Neural cell (in vitro differentiated cells): ENCODE measurements at regions not wholly inside any gene's neighbourhood (a gene's known extent, or its start where the extent isn't known, plus 50 kb on each side); places are given as distances from the start of the nearest gene placed in this dataset.

Experiments used
- H2AFZ ChIP-seq: fragments of 200-600, 300-800 bp; sonication (generic), shearing (Covaris generic); 2 replicates; pipeline ENCODE4 v1.6.0; 2014; ENCODE audit warnings: low read depth, mild to moderate bottlenecking, antibody characterized with exemption, low read length, moderate library complexity
- H3F3A ChIP-seq: fragments of 200-600 bp; shearing (Covaris generic); 2 replicates; pipeline ENCODE4 v1.6.1; 2016; ENCODE audit warnings: mild to moderate bottlenecking, moderate library complexity, mixed read lengths, antibody characterized with exemption, low read length; ENCODE audit not compliant: insufficient read depth, poor library complexity, severe bottlenecking
- H3K27ac ChIP-seq: fragments of 200-600, 300-800 bp; sonication (generic), shearing (Covaris generic); 2 replicates; pipeline ENCODE4 v1.5.1; 2014; ENCODE audit warnings: mild to moderate bottlenecking, low read length, moderate library complexity
- H3K27me3 ChIP-seq: fragments of 300-800, 200-600 bp; sonication (generic), shearing (Covaris generic); 2 replicates; pipeline ENCODE4 v1.6.0; 2014; ENCODE audit warnings: mild to moderate bottlenecking, low read depth, low read length, moderate library complexity; ENCODE audit not compliant: insufficient read depth
- H3K36me3 ChIP-seq: fragments of 300-800, 200-600 bp; sonication (generic), shearing (Covaris generic); 2 replicates; pipeline ENCODE4 v1.5.1; 2014; ENCODE audit warnings: mild to moderate bottlenecking, antibody characterized with exemption, low read length, moderate library complexity; ENCODE audit not compliant: insufficient read depth
- H3K4me2 ChIP-seq: fragments of 300-800, 200-600 bp; sonication (generic), shearing (Covaris generic); 2 replicates; pipeline ENCODE4 v1.6.0; 2014; ENCODE audit warnings: mild to moderate bottlenecking, low read length
- H3K4me3 ChIP-seq: fragments of 300-800, 200-600 bp; sonication (generic), shearing (Covaris generic); 2 replicates; pipeline ENCODE4 v1.5.1; 2014; ENCODE audit warnings: mild to moderate bottlenecking, low read length, moderate library complexity
- H3K79me2 ChIP-seq: fragments of 200-600 bp; shearing (Covaris generic); replicated peaks from 2 replicates; pipeline ENCODE4 v1.6.0; 2014; ENCODE audit warnings: mild to moderate bottlenecking, low read length, moderate library complexity; ENCODE audit not compliant: insufficient read depth
- H3K9ac ChIP-seq: fragments of 300-800, 200-600 bp; sonication (generic), shearing (Covaris generic); 2 replicates; pipeline ENCODE4 v1.6.1; 2016; ENCODE audit warnings: mild to moderate bottlenecking, low read length, mixed read lengths
- H3K9me2 ChIP-seq: fragments of 200-600 bp; shearing (Covaris generic); 2 replicates; pipeline ENCODE4 v1.6.1; 2016; ENCODE audit warnings: mild to moderate bottlenecking, low read length, mixed read lengths; ENCODE audit not compliant: insufficient read depth
- H3K9me3 ChIP-seq: fragments of 200-600, 300-800 bp; sonication (generic), shearing (Covaris generic); 2 replicates; pipeline ENCODE4 v1.6.1; 2016; ENCODE audit warnings: mild to moderate bottlenecking, mixed run types, low read length, moderate library complexity, mixed read lengths
- H4K20me1 ChIP-seq: fragments of 200-600 bp; shearing (Covaris generic); 2 replicates; pipeline ENCODE4 v1.6.1; 2016; ENCODE audit warnings: mild to moderate bottlenecking, mixed run types; ENCODE audit not compliant: insufficient read depth
- CTCF ChIP-seq: fragments of 450-650 bp; IDR thresholded peaks from 2 replicates; pipeline ENCODE4 v1.5.1; 2014; ENCODE audit warnings: antibody characterized with exemption, mild to moderate bottlenecking, moderate library complexity; ENCODE audit not compliant: poor library complexity, severe bottlenecking
- EP300 ChIP-seq: fragments of 450-650 bp; conservative IDR thresholded peaks from 2 replicates; pipeline ENCODE4 v1.6.1; 2014; ENCODE audit warnings: antibody characterized with exemption, mild to moderate bottlenecking, moderate library complexity; ENCODE audit not compliant: poor library complexity, severe bottlenecking
- EZH2 ChIP-seq: fragments of 200-600, 300-800 bp; shearing (Covaris generic), sonication (generic); IDR thresholded peaks from 2 replicates; pipeline ENCODE4 v1.6.1; 2014; ENCODE audit warnings: antibody characterized with exemption, low read length, borderline replicate concordance, mild to moderate bottlenecking; ENCODE audit not compliant: insufficient read depth, poor library complexity, severe bottlenecking
- MXI1 ChIP-seq: fragments of 450-650 bp; conservative IDR thresholded peaks from 2 replicates; pipeline ENCODE4 v1.6.1; 2014; ENCODE audit warnings: antibody characterized with exemption, mild to moderate bottlenecking; ENCODE audit not compliant: poor library complexity, severe bottlenecking
- POLR2AphosphoS5 ChIP-seq: IDR thresholded peaks from 2 replicates; pipeline ENCODE4 v1.6.1; 2012
- RAD21 ChIP-seq: fragments of 450-650 bp; conservative IDR thresholded peaks from 2 replicates; pipeline ENCODE4 v1.6.1; 2014; ENCODE audit warnings: antibody characterized with exemption, mild to moderate bottlenecking, moderate library complexity
- REST ChIP-seq: IDR thresholded peaks from 2 replicates; pipeline ENCODE4 v1.6.1; 2012; ENCODE audit warnings: borderline replicate concordance
- SMC3 ChIP-seq: fragments of 450-650 bp; conservative IDR thresholded peaks from 2 replicates; pipeline ENCODE4 v1.6.1; 2014; ENCODE audit warnings: antibody characterized with exemption, mild to moderate bottlenecking, moderate library complexity; ENCODE audit not compliant: poor library complexity
- TAF1 ChIP-seq: IDR thresholded peaks from 2 replicates; pipeline ENCODE4 v1.6.1; 2012; ENCODE audit warnings: low read depth

- Histone ChIP-seq H3K79me2 (no peaks in the 10 kb centered on the region), H3F3A (no peaks in the 10 kb centered on the region), H2AFZ (no peak overlapping the region), H4K20me1 (no peaks in the 10 kb centered on the region), H3K4me2 (no peak overlapping the region), H3K36me3 (no peaks in the 10 kb centered on the region), H3K4me3 (no peak overlapping the region), H3K27me3 (no peaks in the 10 kb centered on the region), H3K9ac (no peak overlapping the region), H3K27ac (no peak overlapping the region), H3K9me3 (no peaks in the 10 kb centered on the region), H3K9me2 (no peaks in the 10 kb centered on the region)
- TF ChIP-seq SMC3 (no peak), RAD21 (no peak), CTCF (no peak), TAF1 (no peak), EP300 (no peak), POLR2AphosphoS5 (no peak), EZH2 (no peak), REST (no peak), MXI1 (no peak)
Measured at GRCh38 chr16:5851393-5851982, 753.9 kb upstream of the EEF2KMT start.

- Histone ChIP-seq H3K27ac (no peak overlapping the region), H3K9me3 (no peaks in the 10 kb centered on the region), H4K20me1 (no peaks in the 10 kb centered on the region), H3K4me2 (no peak overlapping the region), H3K9ac (no peak overlapping the region), H2AFZ (no peak overlapping the region), H3K4me3 (no peak overlapping the region), H3K36me3 (no peaks in the 10 kb centered on the region), H3F3A (no peaks in the 10 kb centered on the region), H3K9me2 (no peaks in the 10 kb centered on the region), H3K79me2 (no peaks in the 10 kb centered on the region), H3K27me3 (no peaks in the 10 kb centered on the region)
- TF ChIP-seq EZH2 = no peak
- no peak for TF ChIP-seq CTCF
- no peak for TF ChIP-seq MXI1
- TF ChIP-seq POLR2AphosphoS5 = no peak
- no peak for TF ChIP-seq EP300
- no peak for TF ChIP-seq TAF1
- no peak for TF ChIP-seq REST
- no peak for TF ChIP-seq RAD21
- no peak for TF ChIP-seq SMC3
Measured at GRCh38 chr16:5850632-5851392, 753.2 kb upstream of the EEF2KMT start.
